ENCODE measurements at regions not wholly inside any gene's neighbourhood (a gene's known extent, or its start where the extent isn't known, plus 50 kb on each side); places are given as distances from the start of the nearest gene placed in this dataset.
A peak's percentile ranks its signal among the peaks of the same experiment; 100 is the strongest.

GRCh38 chr7:112572669-112573301 is 92.0 kb downstream of the LSMEM1 start:
- H3K4me1 ChIP-seq (ENCODE audit: control insufficient read depth in 5 of 5, insufficient read depth in 5 of 5, low read length in 5 of 5): peaks cover 0 to 11% (median 0%) of the 10 kb centered on the region in 5 donors
- no peaks in the 10 kb centered on the region for H3K36me3 ChIP-seq (ENCODE audit: control insufficient read depth in 4 of 4, insufficient read depth in 4 of 4, low read length in 4 of 4)
- no peak for ATAC-seq (ENCODE audit: insufficient read depth, low FRiP score)
- H3K27ac ChIP-seq (ENCODE audit: low read depth in 1 of 2, low read length in 1 of 2): peak overlapping the region in 1 of 2 donors; percentile 45
- H3K9me3 ChIP-seq (ENCODE audit: control insufficient read depth in 4 of 4, insufficient read depth in 3 of 4, low read length in 3 of 4): no peaks in the 10 kb centered on the region
- WGBS, 2 donors: 46 to 74% methylated on average over 1 of the region's 1 CpG
- H3K9ac ChIP-seq (ENCODE audit: insufficient read depth in 1 of 2, low read length in 2 of 2): no peak overlapping the region
- DNase-seq: peak in 1 of 3 donors; percentile 6
- TF ChIP-seq CTCF (IDR thresholded peaks at IDR 0.05; ENCODE audit: control extremely low read depth, extremely low read depth): no peak
- H3K27me3 ChIP-seq (ENCODE audit: control insufficient read depth in 3 of 3, insufficient read depth in 3 of 3, low read length in 2 of 3): no peaks in the 10 kb centered on the region
- no peak overlapping the region for H3K4me3 ChIP-seq

- Histone ChIP-seq H3K36me3 (ENCODE audit: control insufficient read depth in 4 of 4, insufficient read depth in 4 of 4, low read length in 4 of 4) (no peaks in the 10 kb centered on the region), H3K27ac (ENCODE audit: low read depth in 1 of 2, low read length in 1 of 2) (peak overlapping the region in 1 of 2 donors; percentile 22), H3K4me1 (ENCODE audit: control insufficient read depth in 5 of 5, insufficient read depth in 5 of 5, low read length in 5 of 5) (peaks cover 0 to 11% (median 0%) of the 10 kb centered on the region in 5 donors), H3K9ac (ENCODE audit: insufficient read depth in 1 of 2, low read length in 2 of 2) (no peak overlapping the region), H3K4me3 (no peak overlapping the region), H3K27me3 (ENCODE audit: control insufficient read depth in 3 of 3, insufficient read depth in 3 of 3, low read length in 2 of 3) (no peaks in the 10 kb centered on the region), H3K9me3 (ENCODE audit: control insufficient read depth in 4 of 4, insufficient read depth in 3 of 4, low read length in 3 of 4) (no peaks in the 10 kb centered on the region)
- TF ChIP-seq CTCF (IDR thresholded peaks at IDR 0.05; ENCODE audit: control extremely low read depth, extremely low read depth): no peak
- ATAC-seq (ENCODE audit: insufficient read depth, low FRiP score): no peak
- WGBS, 2 donors: 66 to 74% methylated on average over 6 of the region's 6 CpGs
- peak in 1 of 3 donors; percentile 9 for DNase-seq
Observed at GRCh38 chr7:112573302-112574039, 92.7 kb downstream of the LSMEM1 start.

DNA sequence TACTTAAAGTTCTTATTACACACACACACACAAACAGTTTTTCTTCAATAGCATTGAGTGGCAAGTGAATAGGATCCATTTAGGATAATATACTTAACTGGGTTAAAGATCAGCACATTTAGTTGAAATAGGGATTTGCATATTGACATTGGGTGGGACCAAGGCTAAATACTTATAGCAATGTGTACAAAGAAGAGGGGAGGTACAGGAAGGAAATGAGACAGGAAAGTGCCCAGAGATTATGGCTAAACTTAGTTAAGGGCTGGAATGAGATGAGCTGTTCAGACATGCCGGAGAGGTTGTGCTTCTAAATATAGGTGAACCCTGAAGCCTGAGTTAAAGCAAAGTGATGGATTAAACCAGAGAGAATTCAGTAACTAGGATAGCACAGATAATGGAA is 95.1 kb downstream of the LSMEM1 start:
- H3K27ac ChIP-seq (ENCODE audit: low read depth in 1 of 2, low read length in 1 of 2): no peak overlapping the region
- H3K9me3 ChIP-seq (ENCODE audit: control insufficient read depth in 4 of 4, insufficient read depth in 3 of 4, low read length in 3 of 4): no peaks in the 10 kb centered on the region
- no peak overlapping the region for H3K9ac ChIP-seq (ENCODE audit: insufficient read depth in 1 of 2, low read length in 2 of 2)
- DNase-seq (no peak), ATAC-seq (ENCODE audit: insufficient read depth, low FRiP score) (no peak)
- no peak for TF ChIP-seq CTCF (IDR thresholded peaks at IDR 0.05; ENCODE audit: control extremely low read depth, extremely low read depth)
- H3K36me3 ChIP-seq (ENCODE audit: control insufficient read depth in 4 of 4, insufficient read depth in 4 of 4, low read length in 4 of 4): no peaks in the 10 kb centered on the region
- WGBS, 2 donors: 54 to 61% methylated on average over 1 of the region's 1 CpG
- H3K4me3 ChIP-seq: no peak overlapping the region
- peaks cover 0 to 11% (median 0%) of the 10 kb centered on the region in 5 donors for H3K4me1 ChIP-seq (ENCODE audit: control insufficient read depth in 5 of 5, insufficient read depth in 5 of 5, low read length in 5 of 5)
- H3K27me3 ChIP-seq (ENCODE audit: control insufficient read depth in 3 of 3, insufficient read depth in 3 of 3, low read length in 2 of 3): no peaks in the 10 kb centered on the region

All from lung (tissue), 11 donors.